Ascending aorta (tissue), 2 donors: ENCODE measurements at regions not wholly inside any gene's neighbourhood (a gene's known extent, or its start where the extent isn't known, plus 50 kb on each side); places are given as distances from the start of the nearest gene placed in this dataset.

Experiments used
- DNase-seq, 2 donors: peaks; one replicate each; pipeline ENCODE4 v3.0.0-alpha.2; 2019; ENCODE audit warnings: low spot score in 2 of 2
- H3K27ac ChIP-seq, 2 donors: fragments of 200-600 bp; sonication (generic); one replicate each; pipeline ENCODE4 v1.5.1; 2016 to 2017; ENCODE audit warnings: mild to moderate bottlenecking in 1 of 2
- H3K27me3 ChIP-seq: fragments of 200-600 bp; sonication (generic); one replicate; pipeline ENCODE4 v1.5.1; 2017
- H3K36me3 ChIP-seq, 2 donors: fragments of 200-600 bp; sonication (generic); one replicate each; pipeline ENCODE4 v1.5.1; 2016
- H3K4me1 ChIP-seq, 2 donors: fragments of 200-600 bp; sonication (generic); one replicate each; pipeline ENCODE4 v1.5.1; 2016 to 2017; ENCODE audit warnings: mild to moderate bottlenecking in 1 of 2
- H3K4me3 ChIP-seq, 2 donors: fragments of 200-600 bp; sonication (generic); one replicate each; pipeline ENCODE4 v1.5.1; 2016 to 2017; ENCODE audit warnings: mild to moderate bottlenecking in 1 of 2
- H3K9me3 ChIP-seq, 2 donors: fragments of 200-600 bp; sonication (generic); one replicate each; pipeline ENCODE4 v1.5.1; 2016
- CTCF ChIP-seq, 3 experiments: fragments of 200-600 bp in 2 of 3; fragments of 450-650 bp in 1 of 3; sonication (generic) in 2 of 3; IDR thresholded peaks; one replicate each; pipeline ENCODE4 v1.5.1; 2016 to 2019; ENCODE audit warnings: antibody characterized with exemption in 3 of 3, mild to moderate bottlenecking in 1 of 3, moderate library complexity in 1 of 3
- intact Hi-C: fragments of 100-400 bp; cut with DNase I; formaldehyde crosslinking; loops from one replicate; pipeline ENCODE4 v1.15.1; 2023

- Histone ChIP-seq H3K36me3 (no peaks in the 10 kb centered on the region), H3K27me3 (no peaks in the 10 kb centered on the region), H3K4me3 (no peak overlapping the region), H3K9me3 (no peaks in the 10 kb centered on the region), H3K27ac (no peak overlapping the region), H3K4me1 (peaks cover 0 to 2% of the 10 kb centered on the region in 2 donors)
- TF ChIP-seq CTCF (IDR thresholded peaks at IDR 0.05): no peak
- DNase-seq: no peak
- intact Hi-C loops: no loop called here
Measured at GRCh38 chr3:13258986-13259514, 161.1 kb downstream of the NUP210 start.

- no peaks in the 10 kb centered on the region for H3K4me1 ChIP-seq
- intact Hi-C loops: no loop called here
- DNase-seq: no peak
- H3K4me3 ChIP-seq: no peak overlapping the region
- H3K9me3 ChIP-seq: no peaks in the 10 kb centered on the region
- no peaks in the 10 kb centered on the region for H3K27me3 ChIP-seq
- no peak overlapping the region for H3K27ac ChIP-seq
- no peak for TF ChIP-seq CTCF (IDR thresholded peaks at IDR 0.05)
- no peaks in the 10 kb centered on the region for H3K36me3 ChIP-seq
Measured at GRCh38 chr3:13258280-13258679, 161.8 kb downstream of the NUP210 start.

GRCh38 chr3:13257666-13258065 is 162.5 kb downstream of the NUP210 start:
- no peak for DNase-seq
- H3K27ac ChIP-seq: no peak overlapping the region
- intact Hi-C loops: no loop called here
- no peaks in the 10 kb centered on the region for H3K27me3 ChIP-seq
- H3K4me3 ChIP-seq: no peak overlapping the region
- H3K4me1 ChIP-seq: no peaks in the 10 kb centered on the region
- no peaks in the 10 kb centered on the region for H3K36me3 ChIP-seq
- H3K9me3 ChIP-seq: no peaks in the 10 kb centered on the region
- TF ChIP-seq CTCF (IDR thresholded peaks at IDR 0.05): no peak

- Histone ChIP-seq H3K36me3 (no peaks in the 10 kb centered on the region), H3K9me3 (no peaks in the 10 kb centered on the region), H3K4me3 (no peak overlapping the region), H3K27ac (no peak overlapping the region), H3K27me3 (no peaks in the 10 kb centered on the region), H3K4me1 (no peaks in the 10 kb centered on the region)
- TF ChIP-seq CTCF (IDR thresholded peaks at IDR 0.05): no peak
- intact Hi-C loops: no loop called here
- no peak for DNase-seq
Measured at GRCh38 chr3:13256845-13257244, 163.3 kb downstream of the NUP210 start.

- no peak for TF ChIP-seq CTCF (IDR thresholded peaks at IDR 0.05)
- H3K27me3 ChIP-seq: no peaks in the 10 kb centered on the region
- no peak for DNase-seq
- no peak overlapping the region for H3K27ac ChIP-seq
- intact Hi-C loops: no loop called here
- H3K4me3 ChIP-seq: no peak overlapping the region
- H3K4me1 ChIP-seq: no peaks in the 10 kb centered on the region
- no peaks in the 10 kb centered on the region for H3K9me3 ChIP-seq
- no peaks in the 10 kb centered on the region for H3K36me3 ChIP-seq
Measured at GRCh38 chr3:13254028-13254951, 165.8 kb downstream of the NUP210 start.
